Smooth muscle cell (in vitro differentiated cells): ENCODE measurements at regions not wholly inside any gene's neighbourhood (a gene's known extent, or its start where the extent isn't known, plus 50 kb on each side); places are given as distances from the start of the nearest gene placed in this dataset.

Experiments used
- DNase-seq: peaks from one replicate; lab custom pipeline; 2025; ENCODE audit not compliant: unreplicated experiment; lab: John Stamatoyannopoulos, UW
- H2AFZ ChIP-seq: fragments of 200-600 bp; sonication (generic); 2 replicates; pipeline ENCODE4 v1.6.0; 2016; ENCODE audit warnings: antibody characterized with exemption, low read depth, mild to moderate bottlenecking
- H3F3A ChIP-seq: fragments of 200-600 bp; sonication (generic); 2 replicates; pipeline ENCODE4 v1.6.0; 2017; ENCODE audit warnings: antibody characterized with exemption, low read depth
- H3K27ac ChIP-seq: fragments of 200-600 bp; sonication (generic); 2 replicates; pipeline ENCODE4 v1.5.1; 2016; ENCODE audit warnings: low read depth, mild to moderate bottlenecking
- H3K27me3 ChIP-seq: fragments of 200-600 bp; sonication (generic); 2 replicates; pipeline ENCODE4 v1.6.1; 2016; ENCODE audit warnings: low read depth, mild to moderate bottlenecking
- H3K36me3 ChIP-seq: fragments of 200-600 bp; sonication (generic); 2 replicates; pipeline ENCODE4 v1.5.1; 2016; ENCODE audit warnings: low read depth
- H3K4me1 ChIP-seq: fragments of 200-600 bp; sonication (generic); 2 replicates; pipeline ENCODE4 v1.5.1; 2016; ENCODE audit warnings: low read depth
- H3K4me2 ChIP-seq: fragments of 200-600 bp; sonication (generic); 2 replicates; pipeline ENCODE4 v1.6.0; 2016; ENCODE audit warnings: mild to moderate bottlenecking
- H3K4me3 ChIP-seq: fragments of 200-600 bp; sonication (generic); 2 replicates; pipeline ENCODE4 v1.5.1; 2016; ENCODE audit warnings: mild to moderate bottlenecking
- H3K79me2 ChIP-seq: fragments of 200-600 bp; sonication (generic); 2 replicates; pipeline ENCODE4 v1.6.0; 2016; ENCODE audit warnings: low read depth, mild to moderate bottlenecking
- H3K9ac ChIP-seq: fragments of 200-600 bp; sonication (generic); 2 replicates; pipeline ENCODE4 v1.6.0; 2016; ENCODE audit warnings: low read depth
- H3K9me3 ChIP-seq: fragments of 200-600 bp; sonication (generic); replicated peaks from 2 replicates; pipeline ENCODE4 v1.5.1; 2016; ENCODE audit warnings: low read depth
- H4K20me1 ChIP-seq: fragments of 200-600 bp; sonication (generic); 2 replicates; pipeline ENCODE4 v1.6.0; 2016; ENCODE audit warnings: low read depth
- CTCF ChIP-seq: fragments of 200-600 bp; sonication (generic); IDR thresholded peaks from 2 replicates; pipeline ENCODE4 v1.5.1; 2017; ENCODE audit warnings: borderline replicate concordance, mild to moderate bottlenecking, antibody characterized with exemption; ENCODE audit not compliant: insufficient read depth, poor library complexity, severe bottlenecking
- whole genome bisulfite sequencing: methylation state at CpG from one replicate; pipeline ENCODE4 v1.1.7; 2016; ENCODE audit warnings: low lambda C conversion rate; 5-methylcytosine and 5-hydroxymethylcytosine counted together

DNA sequence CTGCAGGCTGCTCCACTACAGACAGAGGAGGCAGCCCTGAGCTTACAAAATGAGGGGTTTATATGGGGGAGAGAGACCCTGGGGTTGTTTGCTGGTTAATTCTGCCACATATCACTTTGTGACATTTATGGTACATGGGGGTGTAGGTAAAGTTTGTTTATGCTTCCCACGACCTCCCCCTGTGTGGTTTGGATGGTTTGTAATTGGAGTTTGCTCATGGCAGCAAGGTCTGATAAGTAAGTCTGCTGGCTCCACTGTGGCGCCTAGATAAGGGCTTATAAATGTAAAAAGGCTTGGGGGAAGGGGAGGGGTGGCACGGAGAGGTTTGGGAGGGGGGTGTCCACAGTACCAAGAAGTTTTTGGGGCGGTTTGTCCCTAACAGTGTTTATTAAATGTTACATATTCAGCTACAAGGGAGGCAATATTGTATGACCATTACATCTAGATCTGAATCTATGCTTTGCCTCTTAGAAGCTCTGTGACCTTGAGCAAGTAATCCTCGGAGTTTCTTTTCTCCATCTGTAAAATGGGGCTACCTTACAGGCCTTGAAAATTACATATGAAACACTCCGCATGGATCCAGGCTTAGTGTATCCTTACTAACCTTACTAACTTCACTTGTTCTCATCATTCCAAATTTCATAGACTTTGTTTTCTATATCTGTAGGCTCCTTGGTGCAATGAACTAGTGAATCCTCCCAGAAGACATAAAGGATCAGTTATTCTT is 204.8 kb upstream of the NOX3 start:
- no peak overlapping the region for H3K4me3 ChIP-seq
- no peaks in the 10 kb centered on the region for H3K9me3 ChIP-seq
- H3K4me1 ChIP-seq, result no peaks in the 10 kb centered on the region
- DNase-seq, result no peak
- H4K20me1 ChIP-seq, result no peaks in the 10 kb centered on the region
- H3F3A ChIP-seq, result no peaks in the 10 kb centered on the region
- no peak for TF ChIP-seq CTCF
- no peaks in the 10 kb centered on the region for H3K36me3 ChIP-seq
- no peak overlapping the region for H3K9ac ChIP-seq
- no peak overlapping the region for H3K27ac ChIP-seq
- WGBS, result 68% methylated on average over 6 of the region's 6 CpGs
- no peaks in the 10 kb centered on the region for H3K79me2 ChIP-seq
- H2AFZ ChIP-seq, result no peak overlapping the region
- H3K4me2 ChIP-seq, result no peak overlapping the region
- H3K27me3 ChIP-seq, result no peaks in the 10 kb centered on the region

DNA sequence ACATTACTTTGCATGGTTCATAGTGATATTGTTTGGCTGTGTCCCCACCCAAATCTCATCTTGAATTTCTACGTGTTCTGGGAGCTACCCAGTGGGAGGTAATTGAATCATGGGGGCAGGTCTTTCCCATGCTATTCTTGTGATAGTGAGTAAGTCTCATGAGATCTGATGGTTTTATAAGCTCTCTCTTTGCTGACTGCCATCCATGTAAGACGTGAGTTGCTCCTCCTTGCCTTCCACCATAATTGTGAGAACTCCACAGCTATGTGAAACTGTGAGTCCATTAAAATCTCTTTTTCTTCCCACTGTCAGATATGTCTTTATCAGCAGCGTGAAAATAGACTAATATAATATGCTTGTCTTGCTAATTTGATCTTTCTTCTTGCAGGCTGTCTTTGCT is 200.4 kb upstream of the NOX3 start:
- no peak overlapping the region for H3K4me3 ChIP-seq

DNA sequence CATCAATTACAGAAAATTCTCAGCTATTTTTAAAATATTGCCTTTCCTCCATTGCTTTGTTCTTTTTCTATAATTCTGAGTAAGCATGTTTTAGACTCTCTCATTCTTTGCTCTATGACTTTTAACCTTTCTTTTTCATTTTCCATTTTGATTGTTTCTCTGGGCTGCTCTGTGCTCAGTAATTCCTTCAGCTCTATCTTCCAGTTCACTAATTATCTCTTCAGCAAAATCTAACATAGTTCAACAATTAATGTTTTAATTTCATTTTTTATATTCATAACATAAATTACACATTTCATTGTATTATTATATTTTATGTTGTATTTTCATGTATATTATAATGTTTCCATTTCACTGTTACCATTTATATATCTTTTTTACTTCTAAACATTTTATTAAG is 198.8 kb upstream of the NOX3 start:
- Histone ChIP-seq H3K36me3 (no peaks in the 10 kb centered on the region), H4K20me1 (no peaks in the 10 kb centered on the region), H3K9me3 (no peaks in the 10 kb centered on the region), H3K27ac (no peak overlapping the region), H3F3A (no peaks in the 10 kb centered on the region), H3K4me1 (no peaks in the 10 kb centered on the region), H3K27me3 (no peaks in the 10 kb centered on the region), H3K79me2 (no peaks in the 10 kb centered on the region), H3K9ac (no peak overlapping the region), H3K4me2 (no peak overlapping the region), H3K4me3 (no peak overlapping the region), H2AFZ (no peak overlapping the region)
- DNase-seq, result no peak
- no peak for TF ChIP-seq CTCF

More for the DNA sequence above, 200.4 kb upstream of the NOX3 start:
- Histone ChIP-seq H3K4me1 (no peaks in the 10 kb centered on the region), H2AFZ (no peak overlapping the region), H3K36me3 (no peaks in the 10 kb centered on the region), H3K79me2 (no peaks in the 10 kb centered on the region), H3K27me3 (no peaks in the 10 kb centered on the region), H4K20me1 (no peaks in the 10 kb centered on the region), H3K4me2 (no peak overlapping the region), H3K9ac (no peak overlapping the region), H3F3A (no peaks in the 10 kb centered on the region), H3K9me3 (no peaks in the 10 kb centered on the region), H3K27ac (no peak overlapping the region)
- 81% methylated on average over 3 of the region's 3 CpGs for WGBS
- DNase-seq, result no peak
- no peak for TF ChIP-seq CTCF

- 68% methylated on average over 5 of the region's 5 CpGs for WGBS
- no peak overlapping the region for H3K9ac ChIP-seq
Measured at GRCh38 chr6:155648301-155648700, 192.7 kb upstream of the NOX3 start.

More at GRCh38 chr6:155648301-155648700, 192.7 kb upstream of the NOX3 start:
- Histone ChIP-seq H3K36me3 (no peaks in the 10 kb centered on the region), H3K27me3 (no peaks in the 10 kb centered on the region), H3F3A (no peaks in the 10 kb centered on the region), H4K20me1 (no peaks in the 10 kb centered on the region), H3K27ac (no peak overlapping the region), H3K4me2 (no peak overlapping the region), H2AFZ (no peak overlapping the region), H3K79me2 (no peaks in the 10 kb centered on the region), H3K4me3 (no peak overlapping the region), H3K9me3 (no peaks in the 10 kb centered on the region), H3K4me1 (peaks cover 4% of the 10 kb centered on the region)
- DNase-seq, result no peak
- no peak for TF ChIP-seq CTCF
